WTC11 (cell line): ENCODE measurements at regions not wholly inside any gene's neighbourhood (a gene's known extent, or its start where the extent isn't known, plus 50 kb on each side); places are given as distances from the start of the nearest gene placed in this dataset.

Experiments
- PRRX2 ChIP-seq: fragments of 250-450 bp; sonication (Bioruptor Pico); IDR thresholded peaks from 2 replicates; pipeline ENCODE4 v1.8.0; 2021; ENCODE audit warnings: mild to moderate bottlenecking
- RORB ChIP-seq: fragments of 250-450 bp; sonication (Bioruptor Pico); IDR thresholded peaks from 2 replicates; pipeline ENCODE4 v1.9.0; 2021; ENCODE audit warnings: mild to moderate bottlenecking
- ZNF232 ChIP-seq: sonication (generic); formaldehyde crosslinking; IDR thresholded peaks from 2 replicates; pipeline ENCODE4 v1.8.0; 2022; ENCODE audit warnings: mild to moderate bottlenecking, missing genetic modification reagents
- TF ChIP-seq, protein P1 (sequence below): sonication (generic); formaldehyde crosslinking; conservative IDR thresholded peaks from 2 replicates; pipeline ENCODE4 v1.8.1; 2023; ENCODE audit warnings: mild to moderate bottlenecking, low read depth, missing genetic modification reagents, moderate library complexity
- TF ChIP-seq, protein P2 (sequence below): sonication (generic); formaldehyde crosslinking; IDR thresholded peaks from 2 replicates; pipeline ENCODE4 v1.8.1; 2022; ENCODE audit warnings: low read depth, mild to moderate bottlenecking, moderate library complexity, missing genetic modification reagents, borderline replicate concordance
- TF ChIP-seq, protein P3 (sequence below): sonication (generic); formaldehyde crosslinking; conservative IDR thresholded peaks from 2 replicates; pipeline ENCODE4 v1.8.1; 2022; ENCODE audit warnings: mild to moderate bottlenecking, missing genetic modification reagents
- TF ChIP-seq, protein P4 (sequence below): sonication (generic); formaldehyde crosslinking; IDR thresholded peaks from 2 replicates; pipeline ENCODE4 v1.8.1; 2023; ENCODE audit warnings: mild to moderate bottlenecking, missing genetic modification reagents
- TF ChIP-seq, protein P5 (sequence below): fragments of 250-450 bp; sonication (Bioruptor Pico); IDR thresholded peaks from 2 replicates; pipeline ENCODE4 v1.9.0; 2021; ENCODE audit warnings: mild to moderate bottlenecking
- TF ChIP-seq, protein P6 (sequence below): sonication (generic); formaldehyde crosslinking; IDR thresholded peaks from 2 replicates; pipeline ENCODE4 v1.8.1; 2023; ENCODE audit warnings: mild to moderate bottlenecking, missing genetic modification reagents, moderate library complexity
- TF ChIP-seq, protein P7 (sequence below): sonication (generic); formaldehyde crosslinking; IDR thresholded peaks from 2 replicates; pipeline ENCODE4 v1.8.1; 2022; ENCODE audit warnings: missing genetic modification reagents, borderline replicate concordance
- TF ChIP-seq, protein P8 (sequence below): sonication (generic); formaldehyde crosslinking; IDR thresholded peaks from 2 replicates; pipeline ENCODE4 v1.8.1; 2023; ENCODE audit warnings: mild to moderate bottlenecking, missing genetic modification reagents

DNA sequence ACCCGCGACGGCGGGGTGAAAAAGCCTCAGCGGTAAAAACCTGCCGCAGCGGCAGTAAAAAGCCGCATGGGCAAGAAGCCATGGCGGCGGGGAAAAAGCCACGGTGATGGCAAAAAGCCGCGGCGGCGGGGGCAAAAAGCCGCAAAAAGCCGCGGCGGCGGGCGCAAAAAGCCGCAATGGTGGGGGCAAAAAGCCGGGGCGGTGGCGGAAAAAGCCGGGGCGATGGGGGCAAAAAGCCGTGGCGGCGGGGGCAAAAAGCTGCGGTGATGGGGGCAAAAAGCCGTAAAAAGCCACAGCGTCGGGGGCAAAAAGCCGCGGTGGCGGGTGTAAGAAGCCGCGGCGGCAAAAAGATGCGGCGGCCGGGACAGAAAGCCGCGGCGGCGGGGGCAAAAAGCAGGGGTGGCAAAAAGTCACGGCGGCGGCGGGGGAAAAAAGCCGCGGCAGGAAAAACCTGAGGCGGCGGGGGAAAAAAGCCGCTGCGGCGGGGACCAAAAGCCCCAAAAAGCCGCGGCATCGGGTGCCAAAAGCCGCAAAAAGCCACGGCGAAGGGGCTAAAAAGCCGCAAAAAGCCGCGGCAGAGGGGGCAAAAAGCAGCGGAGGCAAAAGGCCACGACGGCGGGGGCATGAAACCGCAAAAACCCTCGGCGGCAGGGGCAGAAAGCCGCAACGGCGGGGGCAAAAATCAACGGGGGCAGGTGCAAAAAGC, 488.5 kb downstream of the ZNF33B start (continued):
- TF ChIP-seq, protein P1, sequence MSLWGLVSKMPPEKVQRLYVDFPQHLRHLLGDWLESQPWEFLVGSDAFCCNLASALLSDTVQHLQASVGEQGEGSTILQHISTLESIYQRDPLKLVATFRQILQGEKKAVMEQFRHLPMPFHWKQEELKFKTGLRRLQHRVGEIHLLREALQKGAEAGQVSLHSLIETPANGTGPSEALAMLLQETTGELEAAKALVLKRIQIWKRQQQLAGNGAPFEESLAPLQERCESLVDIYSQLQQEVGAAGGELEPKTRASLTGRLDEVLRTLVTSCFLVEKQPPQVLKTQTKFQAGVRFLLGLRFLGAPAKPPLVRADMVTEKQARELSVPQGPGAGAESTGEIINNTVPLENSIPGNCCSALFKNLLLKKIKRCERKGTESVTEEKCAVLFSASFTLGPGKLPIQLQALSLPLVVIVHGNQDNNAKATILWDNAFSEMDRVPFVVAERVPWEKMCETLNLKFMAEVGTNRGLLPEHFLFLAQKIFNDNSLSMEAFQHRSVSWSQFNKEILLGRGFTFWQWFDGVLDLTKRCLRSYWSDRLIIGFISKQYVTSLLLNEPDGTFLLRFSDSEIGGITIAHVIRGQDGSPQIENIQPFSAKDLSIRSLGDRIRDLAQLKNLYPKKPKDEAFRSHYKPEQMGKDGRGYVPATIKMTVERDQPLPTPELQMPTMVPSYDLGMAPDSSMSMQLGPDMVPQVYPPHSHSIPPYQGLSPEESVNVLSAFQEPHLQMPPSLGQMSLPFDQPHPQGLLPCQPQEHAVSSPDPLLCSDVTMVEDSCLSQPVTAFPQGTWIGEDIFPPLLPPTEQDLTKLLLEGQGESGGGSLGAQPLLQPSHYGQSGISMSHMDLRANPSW (CRISPR knock-in tag) = no peak
- TF ChIP-seq RORB (CRISPR knock-in tag) (no peak), PRRX2 (no peak), ZNF232 (CRISPR knock-in tag) (no peak)
- TF ChIP-seq, protein P2, sequence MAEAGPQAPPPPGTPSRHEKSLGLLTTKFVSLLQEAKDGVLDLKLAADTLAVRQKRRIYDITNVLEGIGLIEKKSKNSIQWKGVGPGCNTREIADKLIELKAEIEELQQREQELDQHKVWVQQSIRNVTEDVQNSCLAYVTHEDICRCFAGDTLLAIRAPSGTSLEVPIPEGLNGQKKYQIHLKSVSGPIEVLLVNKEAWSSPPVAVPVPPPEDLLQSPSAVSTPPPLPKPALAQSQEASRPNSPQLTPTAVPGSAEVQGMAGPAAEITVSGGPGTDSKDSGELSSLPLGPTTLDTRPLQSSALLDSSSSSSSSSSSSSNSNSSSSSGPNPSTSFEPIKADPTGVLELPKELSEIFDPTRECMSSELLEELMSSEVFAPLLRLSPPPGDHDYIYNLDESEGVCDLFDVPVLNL (CRISPR knock-in tag) = no peak
- TF ChIP-seq, protein P3, sequence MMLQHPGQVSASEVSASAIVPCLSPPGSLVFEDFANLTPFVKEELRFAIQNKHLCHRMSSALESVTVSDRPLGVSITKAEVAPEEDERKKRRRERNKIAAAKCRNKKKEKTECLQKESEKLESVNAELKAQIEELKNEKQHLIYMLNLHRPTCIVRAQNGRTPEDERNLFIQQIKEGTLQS (CRISPR knock-in tag) = no peak
- TF ChIP-seq, protein P4, sequence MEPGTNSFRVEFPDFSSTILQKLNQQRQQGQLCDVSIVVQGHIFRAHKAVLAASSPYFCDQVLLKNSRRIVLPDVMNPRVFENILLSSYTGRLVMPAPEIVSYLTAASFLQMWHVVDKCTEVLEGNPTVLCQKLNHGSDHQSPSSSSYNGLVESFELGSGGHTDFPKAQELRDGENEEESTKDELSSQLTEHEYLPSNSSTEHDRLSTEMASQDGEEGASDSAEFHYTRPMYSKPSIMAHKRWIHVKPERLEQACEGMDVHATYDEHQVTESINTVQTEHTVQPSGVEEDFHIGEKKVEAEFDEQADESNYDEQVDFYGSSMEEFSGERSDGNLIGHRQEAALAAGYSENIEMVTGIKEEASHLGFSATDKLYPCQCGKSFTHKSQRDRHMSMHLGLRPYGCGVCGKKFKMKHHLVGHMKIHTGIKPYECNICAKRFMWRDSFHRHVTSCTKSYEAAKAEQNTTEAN = no peak
- TF ChIP-seq, protein P5, sequence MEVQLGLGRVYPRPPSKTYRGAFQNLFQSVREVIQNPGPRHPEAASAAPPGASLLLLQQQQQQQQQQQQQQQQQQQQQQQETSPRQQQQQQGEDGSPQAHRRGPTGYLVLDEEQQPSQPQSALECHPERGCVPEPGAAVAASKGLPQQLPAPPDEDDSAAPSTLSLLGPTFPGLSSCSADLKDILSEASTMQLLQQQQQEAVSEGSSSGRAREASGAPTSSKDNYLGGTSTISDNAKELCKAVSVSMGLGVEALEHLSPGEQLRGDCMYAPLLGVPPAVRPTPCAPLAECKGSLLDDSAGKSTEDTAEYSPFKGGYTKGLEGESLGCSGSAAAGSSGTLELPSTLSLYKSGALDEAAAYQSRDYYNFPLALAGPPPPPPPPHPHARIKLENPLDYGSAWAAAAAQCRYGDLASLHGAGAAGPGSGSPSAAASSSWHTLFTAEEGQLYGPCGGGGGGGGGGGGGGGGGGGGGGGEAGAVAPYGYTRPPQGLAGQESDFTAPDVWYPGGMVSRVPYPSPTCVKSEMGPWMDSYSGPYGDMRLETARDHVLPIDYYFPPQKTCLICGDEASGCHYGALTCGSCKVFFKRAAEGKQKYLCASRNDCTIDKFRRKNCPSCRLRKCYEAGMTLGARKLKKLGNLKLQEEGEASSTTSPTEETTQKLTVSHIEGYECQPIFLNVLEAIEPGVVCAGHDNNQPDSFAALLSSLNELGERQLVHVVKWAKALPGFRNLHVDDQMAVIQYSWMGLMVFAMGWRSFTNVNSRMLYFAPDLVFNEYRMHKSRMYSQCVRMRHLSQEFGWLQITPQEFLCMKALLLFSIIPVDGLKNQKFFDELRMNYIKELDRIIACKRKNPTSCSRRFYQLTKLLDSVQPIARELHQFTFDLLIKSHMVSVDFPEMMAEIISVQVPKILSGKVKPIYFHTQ (CRISPR knock-in tag) = no peak
- TF ChIP-seq, protein P6, sequence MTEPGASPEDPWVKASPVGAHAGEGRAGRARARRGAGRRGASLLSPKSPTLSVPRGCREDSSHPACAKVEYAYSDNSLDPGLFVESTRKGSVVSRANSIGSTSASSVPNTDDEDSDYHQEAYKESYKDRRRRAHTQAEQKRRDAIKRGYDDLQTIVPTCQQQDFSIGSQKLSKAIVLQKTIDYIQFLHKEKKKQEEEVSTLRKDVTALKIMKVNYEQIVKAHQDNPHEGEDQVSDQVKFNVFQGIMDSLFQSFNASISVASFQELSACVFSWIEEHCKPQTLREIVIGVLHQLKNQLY = no peak
- TF ChIP-seq, protein P7, sequence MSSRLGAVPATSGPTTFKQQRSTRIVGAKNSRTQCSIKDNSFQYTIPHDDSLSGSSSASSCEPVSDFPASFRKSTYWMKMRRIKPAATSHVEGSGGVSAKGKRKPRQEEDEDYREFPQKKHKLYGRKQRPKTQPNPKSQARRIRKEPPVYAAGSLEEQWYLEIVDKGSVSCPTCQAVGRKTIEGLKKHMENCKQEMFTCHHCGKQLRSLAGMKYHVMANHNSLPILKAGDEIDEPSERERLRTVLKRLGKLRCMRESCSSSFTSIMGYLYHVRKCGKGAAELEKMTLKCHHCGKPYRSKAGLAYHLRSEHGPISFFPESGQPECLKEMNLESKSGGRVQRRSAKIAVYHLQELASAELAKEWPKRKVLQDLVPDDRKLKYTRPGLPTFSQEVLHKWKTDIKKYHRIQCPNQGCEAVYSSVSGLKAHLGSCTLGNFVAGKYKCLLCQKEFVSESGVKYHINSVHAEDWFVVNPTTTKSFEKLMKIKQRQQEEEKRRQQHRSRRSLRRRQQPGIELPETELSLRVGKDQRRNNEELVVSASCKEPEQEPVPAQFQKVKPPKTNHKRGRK (CRISPR knock-in tag) = no peak
- TF ChIP-seq, protein P8, sequence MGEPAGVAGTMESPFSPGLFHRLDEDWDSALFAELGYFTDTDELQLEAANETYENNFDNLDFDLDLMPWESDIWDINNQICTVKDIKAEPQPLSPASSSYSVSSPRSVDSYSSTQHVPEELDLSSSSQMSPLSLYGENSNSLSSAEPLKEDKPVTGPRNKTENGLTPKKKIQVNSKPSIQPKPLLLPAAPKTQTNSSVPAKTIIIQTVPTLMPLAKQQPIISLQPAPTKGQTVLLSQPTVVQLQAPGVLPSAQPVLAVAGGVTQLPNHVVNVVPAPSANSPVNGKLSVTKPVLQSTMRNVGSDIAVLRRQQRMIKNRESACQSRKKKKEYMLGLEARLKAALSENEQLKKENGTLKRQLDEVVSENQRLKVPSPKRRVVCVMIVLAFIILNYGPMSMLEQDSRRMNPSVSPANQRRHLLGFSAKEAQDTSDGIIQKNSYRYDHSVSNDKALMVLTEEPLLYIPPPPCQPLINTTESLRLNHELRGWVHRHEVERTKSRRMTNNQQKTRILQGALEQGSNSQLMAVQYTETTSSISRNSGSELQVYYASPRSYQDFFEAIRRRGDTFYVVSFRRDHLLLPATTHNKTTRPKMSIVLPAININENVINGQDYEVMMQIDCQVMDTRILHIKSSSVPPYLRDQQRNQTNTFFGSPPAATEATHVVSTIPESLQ (CRISPR knock-in tag) = no peak
